ENCODE measurements at regions not wholly inside any gene's neighbourhood (a gene's known extent, or its start where the extent isn't known, plus 50 kb on each side); places are given as distances from the start of the nearest gene placed in this dataset.

- TF ChIP-seq CTCF (IDR thresholded peaks at IDR 0.05; ENCODE audit: low read length): no peak
- TF ChIP-seq EZH2 (IDR thresholded peaks at IDR 0.05; ENCODE audit: borderline replicate concordance, low read length): no peak
Measured at GRCh38 chr10:93160829-93161228, 87.1 kb downstream of the CYP26A1 start.

Measured in OCI-LY1 (cell line).